GM21390 (cell line): ENCODE measurements at regions not wholly inside any gene's neighbourhood (a gene's known extent, or its start where the extent isn't known, plus 50 kb on each side); places are given as distances from the start of the nearest gene placed in this dataset.

ENCODE experiments used
- ATAC-seq: cut with Tn5 transposase; IDR thresholded peaks from one replicate; pipeline ENCODE4 v1.9.1; 2021; ENCODE audit not compliant: unreplicated experiment

GRCh38 chr3:146679995-146680394 is 74.8 kb upstream of the PLSCR5 start:
- ATAC-seq, result no peak

- ATAC-seq, result no peak
These were observed 74.0 kb upstream of the PLSCR5 start for GRCh38 chr3:146679191-146679590.

- no peak for ATAC-seq
These were observed 67.8 kb upstream of the PLSCR5 start for GRCh38 chr3:146672941-146673340.

DNA sequence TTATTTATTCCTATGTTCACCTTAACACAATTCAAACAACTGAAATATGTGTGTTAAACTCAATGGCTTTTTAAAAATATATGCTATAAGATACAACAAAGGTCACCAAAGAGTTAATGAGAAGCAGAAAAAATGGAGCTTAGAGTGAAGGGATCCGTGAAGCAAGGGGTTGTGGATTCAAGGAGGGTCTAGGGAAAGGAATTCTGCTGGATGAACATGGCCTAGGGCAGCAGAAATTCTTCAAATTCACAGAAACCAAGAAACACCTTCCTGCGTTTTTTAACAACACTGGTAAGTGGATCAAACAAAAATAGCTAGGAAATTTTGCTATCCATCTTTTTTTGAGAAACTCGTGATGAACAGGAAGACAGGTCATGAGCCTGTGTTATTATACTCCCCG is 59.3 kb upstream of the PLSCR5 start:
- ATAC-seq, result no peak

GRCh38 chr3:146658841-146659240 is 53.7 kb upstream of the PLSCR5 start:
- no peak for ATAC-seq

GRCh38 chr3:146655333-146655996 is 50.3 kb upstream of the PLSCR5 start:
- no peak for ATAC-seq
